ENCODE measurements at regions not wholly inside any gene's neighbourhood (a gene's known extent, or its start where the extent isn't known, plus 50 kb on each side); places are given as distances from the start of the nearest gene placed in this dataset.

DNA sequence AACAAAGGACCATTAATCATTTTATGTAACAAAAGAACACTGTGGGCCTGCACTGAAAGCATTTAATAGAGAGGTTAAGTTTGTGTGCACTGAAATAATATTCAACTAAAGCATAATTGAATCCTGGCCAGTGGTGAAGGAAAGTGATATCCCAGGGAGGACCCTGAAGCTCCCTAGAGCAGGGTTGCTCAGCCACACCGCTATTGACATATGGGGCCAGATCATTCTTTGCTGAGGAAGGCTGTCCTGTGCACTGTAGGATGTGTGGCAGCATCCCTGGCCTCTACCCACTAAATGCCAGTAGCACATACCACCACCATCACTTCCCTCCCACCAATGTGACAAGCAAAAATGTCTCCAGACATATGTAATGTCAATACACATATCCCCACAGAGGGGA is 166.1 kb upstream of the MTNR1B start:
- no peak overlapping the region for H2BK20ac ChIP-seq (ENCODE audit: low read length)
- H4K8ac ChIP-seq (ENCODE audit: extremely low read depth, insufficient read depth, low read length): no peak overlapping the region
- no peaks in the 10 kb centered on the region for H3K79me1 ChIP-seq (ENCODE audit: low read depth, low read length)
- no peak overlapping the region for H2BK120ac ChIP-seq (replicated peaks; ENCODE audit: low read depth, low read length)
- H2AFZ ChIP-seq (ENCODE audit: low read length): no peak overlapping the region
- H2BK12ac ChIP-seq (ENCODE audit: low read depth, low read length): peak overlapping the region; percentile 14; the same call in 1 of the 2 replicates
- H3K4me3 ChIP-seq (ENCODE audit: extremely low read depth in 1 of 4, insufficient read depth in 2 of 4, low read depth in 3 of 4, low read length in 4 of 4): no peak overlapping the region
- no peak overlapping the region for H2BK15ac ChIP-seq (ENCODE audit: low read length)
- no peaks in the 10 kb centered on the region for H3K9me3 ChIP-seq (ENCODE audit: insufficient read depth in 2 of 2, low read depth in 1 of 2, low read length in 1 of 2)
- POLR2A ChIA-PET (ENCODE audit: partially characterized antibody): no interaction called here
- no peaks in the 10 kb centered on the region for H3K27me3 ChIP-seq (replicated peaks in 1 of 4; ENCODE audit: control insufficient read depth in 3 of 4, extremely low read depth in 1 of 4, insufficient read depth in 3 of 4, low read length in 3 of 4)
- no peak overlapping the region for H3K27ac ChIP-seq (ENCODE audit: low read depth, low read length)
- no peaks in the 10 kb centered on the region for H3K79me2 ChIP-seq (ENCODE audit: control insufficient read depth in 1 of 2, insufficient read depth in 2 of 2, low read length in 2 of 2)
- FAIRE-seq (no peak), DNase-seq (ENCODE audit: low read depth in 1 of 2, low spot score in 2 of 2) (no peak)
- no peak overlapping the region for H3K14ac ChIP-seq (ENCODE audit: insufficient read length)
- no peak overlapping the region for H3K56ac ChIP-seq (replicated peaks; ENCODE audit: insufficient read length, low read depth, low read length)
- H3K36me3 ChIP-seq (ENCODE audit: control insufficient read depth in 2 of 4, insufficient read depth in 4 of 4, low read length in 3 of 4): peaks cover 0 to 7% (median 0%) of the 10 kb centered on the region in 4 experiments; a peak in 2 of 8 replicates
- no peak overlapping the region for H3K18ac ChIP-seq (ENCODE audit: extremely low read depth, low read length)
- H2BK5ac ChIP-seq (ENCODE audit: low read depth, low read length): no peak overlapping the region
- CTCF ChIA-PET (ENCODE audit: partially characterized antibody): interaction anchor here (1.2 kb wide), 1 partner anchor 106 kb away, joined by 3 read pairs; no protein-coding TSS in a partner anchor
- no peak overlapping the region for H3K4ac ChIP-seq (replicated peaks; ENCODE audit: insufficient read length, low read depth, low read length)
- H3K4me1 ChIP-seq (replicated peaks in 1 of 4; ENCODE audit: control insufficient read depth in 3 of 4, insufficient read depth in 4 of 4, low read length in 3 of 4): peaks cover 0 to 4% (median 0%) of the 10 kb centered on the region in 4 experiments; a peak in 1 of 7 replicates
- H3K4me2 ChIP-seq (ENCODE audit: insufficient read depth in 1 of 2, low read depth in 2 of 2, low read length in 2 of 2): no peak overlapping the region
- WGBS, 2 experiments (ENCODE audit: extremely low coverage in 1 of 2, insufficient coverage in 1 of 2, insufficient read length in 1 of 2, insufficient replicate concordance in 2 of 2, low coverage in 1 of 2, low lambda C conversion rate in 2 of 2, missing lambda C conversion rate in 1 of 2): 89% methylated on average over 1 of the region's 1 CpG; no CpG with 5 or more reads in 1 of the 2 experiments
- H2AK5ac ChIP-seq (ENCODE audit: low read depth, low read length): no peak overlapping the region
- H4K20me1 ChIP-seq (replicated peaks in 1 of 2; ENCODE audit: control insufficient read depth in 1 of 2, insufficient read depth in 2 of 2, low read length in 2 of 2): no peaks in the 10 kb centered on the region
- no peak overlapping the region for H4K5ac ChIP-seq (ENCODE audit: insufficient read length, low read depth, low read length)
- H4K91ac ChIP-seq (replicated peaks; ENCODE audit: insufficient read length, low read length): no peak overlapping the region
- TF ChIP-seq CHD1 (IDR thresholded peaks at IDR 0.05; ENCODE audit: low read depth, low read length) (no peak), FOSL1 (IDR thresholded peaks at IDR 0.05; ENCODE audit: insufficient read depth, low read depth, low read length) (no peak), HDAC6 (IDR thresholded peaks at IDR 0.05; ENCODE audit: low read depth, low read length) (no peak), MAFK (IDR thresholded peaks at IDR 0.05; ENCODE audit: low read depth, low read length) (no peak), CEBPB (IDR thresholded peaks at IDR 0.05; ENCODE audit: low read depth, low read length) (no peak), BACH1 (IDR thresholded peaks at IDR 0.05; ENCODE audit: low read length) (no peak), SP1 (IDR thresholded peaks at IDR 0.05; ENCODE audit: low read depth, low read length) (no peak)
- TF ChIP-seq, protein P1, sequence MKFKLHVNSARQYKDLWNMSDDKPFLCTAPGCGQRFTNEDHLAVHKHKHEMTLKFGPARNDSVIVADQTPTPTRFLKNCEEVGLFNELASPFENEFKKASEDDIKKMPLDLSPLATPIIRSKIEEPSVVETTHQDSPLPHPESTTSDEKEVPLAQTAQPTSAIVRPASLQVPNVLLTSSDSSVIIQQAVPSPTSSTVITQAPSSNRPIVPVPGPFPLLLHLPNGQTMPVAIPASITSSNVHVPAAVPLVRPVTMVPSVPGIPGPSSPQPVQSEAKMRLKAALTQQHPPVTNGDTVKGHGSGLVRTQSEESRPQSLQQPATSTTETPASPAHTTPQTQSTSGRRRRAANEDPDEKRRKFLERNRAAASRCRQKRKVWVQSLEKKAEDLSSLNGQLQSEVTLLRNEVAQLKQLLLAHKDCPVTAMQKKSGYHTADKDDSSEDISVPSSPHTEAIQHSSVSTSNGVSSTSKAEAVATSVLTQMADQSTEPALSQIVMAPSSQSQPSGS (IDR thresholded peaks at IDR 0.05; ENCODE audit: low read length): no peak
- TF ChIP-seq, protein P2, sequence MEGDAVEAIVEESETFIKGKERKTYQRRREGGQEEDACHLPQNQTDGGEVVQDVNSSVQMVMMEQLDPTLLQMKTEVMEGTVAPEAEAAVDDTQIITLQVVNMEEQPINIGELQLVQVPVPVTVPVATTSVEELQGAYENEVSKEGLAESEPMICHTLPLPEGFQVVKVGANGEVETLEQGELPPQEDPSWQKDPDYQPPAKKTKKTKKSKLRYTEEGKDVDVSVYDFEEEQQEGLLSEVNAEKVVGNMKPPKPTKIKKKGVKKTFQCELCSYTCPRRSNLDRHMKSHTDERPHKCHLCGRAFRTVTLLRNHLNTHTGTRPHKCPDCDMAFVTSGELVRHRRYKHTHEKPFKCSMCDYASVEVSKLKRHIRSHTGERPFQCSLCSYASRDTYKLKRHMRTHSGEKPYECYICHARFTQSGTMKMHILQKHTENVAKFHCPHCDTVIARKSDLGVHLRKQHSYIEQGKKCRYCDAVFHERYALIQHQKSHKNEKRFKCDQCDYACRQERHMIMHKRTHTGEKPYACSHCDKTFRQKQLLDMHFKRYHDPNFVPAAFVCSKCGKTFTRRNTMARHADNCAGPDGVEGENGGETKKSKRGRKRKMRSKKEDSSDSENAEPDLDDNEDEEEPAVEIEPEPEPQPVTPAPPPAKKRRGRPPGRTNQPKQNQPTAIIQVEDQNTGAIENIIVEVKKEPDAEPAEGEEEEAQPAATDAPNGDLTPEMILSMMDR (IDR thresholded peaks at IDR 0.05; ENCODE audit: control extremely low read depth in 1 of 3, insufficient read depth in 1 of 3, low read depth in 1 of 3, low read length in 3 of 3): no peak
- TF ChIP-seq, protein P3, sequence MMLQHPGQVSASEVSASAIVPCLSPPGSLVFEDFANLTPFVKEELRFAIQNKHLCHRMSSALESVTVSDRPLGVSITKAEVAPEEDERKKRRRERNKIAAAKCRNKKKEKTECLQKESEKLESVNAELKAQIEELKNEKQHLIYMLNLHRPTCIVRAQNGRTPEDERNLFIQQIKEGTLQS (IDR thresholded peaks at IDR 0.05; ENCODE audit: insufficient read depth, low read depth, low read length): no peak
- H3K23me2 ChIP-seq (ENCODE audit: low read depth, low read length): no peaks in the 10 kb centered on the region
- no peak overlapping the region for H3K9ac ChIP-seq (replicated peaks in 1 of 4; ENCODE audit: extremely low read depth in 1 of 4, low read depth in 3 of 4, low read length in 3 of 4)
- no peak overlapping the region for H3K23ac ChIP-seq (ENCODE audit: insufficient read length)
